HL-60 (cell line): ENCODE measurements at regions not wholly inside any gene's neighbourhood (a gene's known extent, or its start where the extent isn't known, plus 50 kb on each side); places are given as distances from the start of the nearest gene placed in this dataset.

Source experiments
- DNase-seq, 2 experiments: peaks; one replicate each; pipeline ENCODE4 v3.0.0-alpha.2; 2010 to 2020; ENCODE audit warnings: low read depth in 1 of 2, low spot score in 1 of 2
- H3K27ac ChIP-seq: fragments of 250-450 bp; sonication (Bioruptor Pico); replicated peaks from 2 replicates; pipeline ENCODE4 v1.5.1; 2020; ENCODE audit warnings: mild to moderate bottlenecking, moderate library complexity
- H3K27me3 ChIP-seq: fragments of 250-450 bp; sonication (Bioruptor Pico); 2 replicates; pipeline ENCODE4 v1.5.1; 2021; ENCODE audit warnings: mild to moderate bottlenecking, moderate library complexity; ENCODE audit not compliant: insufficient read depth, poor library complexity, severe bottlenecking
- H3K4me3 ChIP-seq: replicated peaks from 2 replicates; pipeline ENCODE4 v1.5.1; 2011; ENCODE audit warnings: mild to moderate bottlenecking, control low read depth, low read length; ENCODE audit not compliant: insufficient read depth
- CTCF ChIP-seq: IDR thresholded peaks from one replicate; pipeline ENCODE4 v1.5.1; 2011; ENCODE audit warnings: low read length, control low read depth, inconsistent platforms; ENCODE audit not compliant: insufficient read depth
- GABPA ChIP-seq: IDR thresholded peaks from 2 replicates; pipeline ENCODE4 v1.6.1; 2012; ENCODE audit warnings: low read depth
- POLR2AphosphoS5 ChIP-seq: IDR thresholded peaks from 2 replicates; pipeline ENCODE4 v1.6.1; 2012; ENCODE audit warnings: low read depth
- REST ChIP-seq: IDR thresholded peaks from 2 replicates; pipeline ENCODE4 v1.6.1; 2012; ENCODE audit warnings: low read depth; ENCODE audit not compliant: insufficient replicate concordance
- SPI1 ChIP-seq: IDR thresholded peaks from 2 replicates; pipeline ENCODE4 v1.6.1; 2012; ENCODE audit warnings: low read depth, mild to moderate bottlenecking, borderline replicate concordance

- no peak overlapping the region for H3K27ac ChIP-seq
- peaks cover 2% of the 10 kb centered on the region for H3K27me3 ChIP-seq
- no peak for DNase-seq
- TF ChIP-seq POLR2AphosphoS5 (no peak), CTCF (no peak), REST (no peak), GABPA (no peak), SPI1 (no peak)
- H3K4me3 ChIP-seq, result no peak overlapping the region
Observed at GRCh38 chr5:53180538-53180937, 71.0 kb upstream of the MOCS2 start.

- no peak overlapping the region for H3K4me3 ChIP-seq
- H3K27me3 ChIP-seq, result peaks cover 2% of the 10 kb centered on the region
- TF ChIP-seq POLR2AphosphoS5 (no peak), REST (no peak), GABPA (no peak), CTCF (no peak), SPI1 (no peak)
- no peak overlapping the region for H3K27ac ChIP-seq
- no peak for DNase-seq
Observed at GRCh38 chr5:53180991-53181390, 71.4 kb upstream of the MOCS2 start.

- Histone ChIP-seq H3K27me3 (no peaks in the 10 kb centered on the region), H3K27ac (no peak overlapping the region), H3K4me3 (no peak overlapping the region)
- no peak for DNase-seq
- no peak for TF ChIP-seq CTCF
- TF ChIP-seq SPI1, result no peak
- TF ChIP-seq GABPA, result no peak
- no peak for TF ChIP-seq REST
- no peak for TF ChIP-seq POLR2AphosphoS5
Observed at GRCh38 chr5:53183880-53184279, 74.3 kb upstream of the MOCS2 start.
